ENCODE measurements at regions not wholly inside any gene's neighbourhood (a gene's known extent, or its start where the extent isn't known, plus 50 kb on each side); places are given as distances from the start of the nearest gene placed in this dataset.

DNA sequence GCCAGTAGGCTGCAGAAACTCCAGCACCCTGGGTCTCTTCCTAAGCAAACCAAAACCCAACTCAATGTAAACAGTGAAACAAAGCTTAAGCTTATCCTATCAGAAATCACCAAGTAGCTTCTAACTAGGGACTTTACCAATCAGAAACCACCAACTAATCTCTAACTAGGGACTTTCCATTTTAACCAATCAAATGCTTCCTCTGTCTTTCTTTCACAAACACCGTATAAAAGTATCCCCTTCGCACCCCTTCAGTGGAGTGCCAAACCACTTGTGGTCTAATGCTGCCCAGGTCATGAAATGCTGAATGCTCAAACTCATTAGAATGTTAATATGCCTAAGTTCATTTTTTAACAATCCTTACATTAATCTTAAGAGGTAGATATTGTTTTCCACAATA, 250.5 kb upstream of the DUSP10 start:
- H3K36me3 Mint-ChIP-seq (ENCODE audit: low read depth): no peaks in the 10 kb centered on the region
- no peaks in the 10 kb centered on the region for H3K27me3 Mint-ChIP-seq
- ATAC-seq (ENCODE audit: low read depth) (peak; percentile 18), DNase-seq (no peak)
- no peak overlapping the region for H3K27ac Mint-ChIP-seq
- intact Hi-C loops (cut with micrococcal nuclease): no loop called here
- CTCF ChIA-PET: interaction anchor here (0.8 kb wide), 1 partner anchor 17 kb away, joined by 3 read pairs; no protein-coding TSS in a partner anchor
- TF ChIP-seq, protein P1, sequence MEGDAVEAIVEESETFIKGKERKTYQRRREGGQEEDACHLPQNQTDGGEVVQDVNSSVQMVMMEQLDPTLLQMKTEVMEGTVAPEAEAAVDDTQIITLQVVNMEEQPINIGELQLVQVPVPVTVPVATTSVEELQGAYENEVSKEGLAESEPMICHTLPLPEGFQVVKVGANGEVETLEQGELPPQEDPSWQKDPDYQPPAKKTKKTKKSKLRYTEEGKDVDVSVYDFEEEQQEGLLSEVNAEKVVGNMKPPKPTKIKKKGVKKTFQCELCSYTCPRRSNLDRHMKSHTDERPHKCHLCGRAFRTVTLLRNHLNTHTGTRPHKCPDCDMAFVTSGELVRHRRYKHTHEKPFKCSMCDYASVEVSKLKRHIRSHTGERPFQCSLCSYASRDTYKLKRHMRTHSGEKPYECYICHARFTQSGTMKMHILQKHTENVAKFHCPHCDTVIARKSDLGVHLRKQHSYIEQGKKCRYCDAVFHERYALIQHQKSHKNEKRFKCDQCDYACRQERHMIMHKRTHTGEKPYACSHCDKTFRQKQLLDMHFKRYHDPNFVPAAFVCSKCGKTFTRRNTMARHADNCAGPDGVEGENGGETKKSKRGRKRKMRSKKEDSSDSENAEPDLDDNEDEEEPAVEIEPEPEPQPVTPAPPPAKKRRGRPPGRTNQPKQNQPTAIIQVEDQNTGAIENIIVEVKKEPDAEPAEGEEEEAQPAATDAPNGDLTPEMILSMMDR (IDR thresholded peaks at IDR 0.05): no peak
- peaks cover 23% of the 10 kb centered on the region for H3K4me1 Mint-ChIP-seq
- POLR2A ChIA-PET: interaction anchor here (0.6 to 1.3 kb wide), 4 partner anchors 10 to 249 kb away, joined by 3 to 5 read pairs (median 4); no protein-coding TSS in a partner anchor
- no peaks in the 10 kb centered on the region for H3K9me3 Mint-ChIP-seq
- H3K4me3 Mint-ChIP-seq: no peak overlapping the region

DNA sequence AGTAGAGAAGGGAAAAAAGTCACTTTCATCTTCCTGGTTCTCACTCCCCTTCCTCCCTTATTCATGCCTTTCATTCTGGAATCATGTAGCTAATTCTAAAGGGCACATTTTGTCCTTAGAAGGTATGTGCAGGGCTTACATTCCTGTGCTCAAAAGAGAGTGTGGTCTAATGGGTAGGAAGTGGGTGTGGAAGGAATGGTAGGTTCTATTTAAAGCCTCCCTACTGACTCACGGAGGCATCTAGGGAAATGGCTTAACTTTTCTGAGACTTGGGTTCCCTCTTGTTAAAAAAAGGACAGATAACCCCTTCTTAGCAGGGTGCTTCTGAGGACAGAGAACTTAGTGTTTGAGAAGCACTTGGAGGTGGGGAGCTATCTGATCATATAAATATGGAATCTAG, 249.3 kb upstream of the DUSP10 start:
- H3K4me3 Mint-ChIP-seq: no peak overlapping the region
- TF ChIP-seq, protein P1 (IDR thresholded peaks at IDR 0.05): no peak
- H3K4me1 Mint-ChIP-seq: peaks cover 23% of the 10 kb centered on the region
- H3K27ac Mint-ChIP-seq: no peak overlapping the region
- no peaks in the 10 kb centered on the region for H3K9me3 Mint-ChIP-seq
- POLR2A ChIA-PET: interaction anchor here (1.3 kb wide), 1 partner anchor 11 kb away, joined by 5 read pairs; no protein-coding TSS in a partner anchor
- intact Hi-C loops (cut with micrococcal nuclease): no loop called here
- ATAC-seq (ENCODE audit: low read depth): no peak
- H3K27me3 Mint-ChIP-seq: no peaks in the 10 kb centered on the region
- no peak for DNase-seq
- CTCF ChIA-PET: no interaction called here
- H3K36me3 Mint-ChIP-seq (ENCODE audit: low read depth): no peaks in the 10 kb centered on the region

DNA sequence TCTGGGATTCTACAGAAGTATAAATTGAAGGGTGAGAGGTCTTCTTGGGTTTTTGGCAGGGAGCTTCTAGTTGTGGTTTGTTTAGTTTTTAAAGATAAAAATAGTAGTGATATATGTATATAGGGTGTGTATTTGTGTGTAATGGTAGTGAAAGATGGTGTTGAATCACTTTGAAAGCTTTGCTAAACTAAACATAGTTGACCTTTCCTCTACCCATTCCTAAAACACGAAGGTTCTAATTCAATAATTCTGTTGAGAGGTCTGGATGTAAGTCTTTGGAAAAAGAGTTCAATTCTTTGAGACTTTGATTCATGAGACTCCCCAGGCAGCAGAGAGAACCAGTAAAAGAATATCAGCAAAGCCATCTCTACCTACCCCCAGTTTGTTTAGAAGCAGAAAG, 247.9 kb upstream of the DUSP10 start:
- H3K9me3 Mint-ChIP-seq: no peaks in the 10 kb centered on the region
- ChIA-PET POLR2A (interaction anchor here (0.6 kb wide), 1 partner anchor 26 kb away, joined by 9 read pairs; no protein-coding TSS in a partner anchor), CTCF (no interaction called here)
- no peak overlapping the region for H3K4me3 Mint-ChIP-seq
- DNase-seq (no peak), ATAC-seq (ENCODE audit: low read depth) (no peak)
- peaks cover 21% of the 10 kb centered on the region for H3K4me1 Mint-ChIP-seq
- intact Hi-C loops (cut with micrococcal nuclease): no loop called here
- no peaks in the 10 kb centered on the region for H3K36me3 Mint-ChIP-seq (ENCODE audit: low read depth)
- no peaks in the 10 kb centered on the region for H3K27me3 Mint-ChIP-seq
- H3K27ac Mint-ChIP-seq: no peak overlapping the region
- TF ChIP-seq, protein P1 (IDR thresholded peaks at IDR 0.05): no peak

DNA sequence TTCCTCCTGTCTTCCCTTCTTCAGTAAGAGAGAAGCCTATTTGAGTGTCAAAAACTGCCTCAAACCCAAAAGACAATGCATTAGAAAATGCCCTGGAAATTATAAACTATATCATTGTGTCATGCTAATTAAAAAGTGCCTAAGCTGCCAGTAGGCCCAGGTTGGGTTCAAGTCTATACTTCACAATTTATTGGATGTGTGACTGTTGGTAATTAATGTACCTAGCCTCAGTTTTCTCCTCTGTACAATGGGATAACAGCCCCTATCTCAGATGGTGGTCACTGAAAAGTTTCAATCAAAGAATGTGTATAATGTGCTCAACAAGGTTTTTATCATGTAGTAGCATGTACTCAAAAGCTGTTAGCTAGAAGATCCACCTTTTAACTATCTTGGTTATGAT, 246.9 kb upstream of the DUSP10 start:
- peaks cover 12% of the 10 kb centered on the region for H3K4me1 Mint-ChIP-seq
- TF ChIP-seq, protein P1 (IDR thresholded peaks at IDR 0.05): no peak
- DNase-seq (no peak), ATAC-seq (ENCODE audit: low read depth) (no peak)
- H3K9me3 Mint-ChIP-seq: no peaks in the 10 kb centered on the region
- H3K36me3 Mint-ChIP-seq (ENCODE audit: low read depth): no peaks in the 10 kb centered on the region
- no peak overlapping the region for H3K27ac Mint-ChIP-seq
- intact Hi-C loops (cut with micrococcal nuclease): no loop called here
- ChIA-PET CTCF (no interaction called here), POLR2A (no interaction called here)
- no peaks in the 10 kb centered on the region for H3K27me3 Mint-ChIP-seq
- H3K4me3 Mint-ChIP-seq: no peak overlapping the region

DNA sequence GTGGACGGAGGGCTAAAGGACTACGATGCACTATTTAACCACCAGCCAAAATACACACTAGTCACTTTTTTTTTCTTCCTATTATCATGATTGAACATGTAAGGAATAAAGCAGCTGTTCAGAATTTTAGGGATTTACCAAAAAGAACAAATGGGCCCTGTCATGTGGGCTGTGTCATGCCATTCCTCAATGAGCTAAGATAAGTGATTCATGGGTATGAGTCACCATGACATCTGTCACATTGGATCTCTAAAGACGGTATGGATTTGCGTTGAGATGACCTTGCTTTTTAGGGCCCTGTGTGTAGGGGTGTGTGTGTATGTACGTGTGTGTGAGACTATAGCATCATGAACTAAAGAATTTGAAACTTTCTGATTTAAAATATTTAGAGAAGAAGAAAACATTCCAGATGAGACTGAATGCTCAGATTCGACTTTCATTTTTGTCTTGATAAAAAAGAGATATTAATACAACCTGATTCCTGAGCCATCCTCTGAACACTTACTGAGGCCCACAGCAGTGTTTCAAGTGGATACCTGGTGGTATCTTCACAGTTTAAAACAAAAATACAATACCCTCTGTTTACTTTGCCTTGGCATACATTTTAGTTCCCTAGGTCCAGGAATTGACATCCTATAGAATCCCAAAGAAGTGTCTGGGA, 246.1 kb upstream of the DUSP10 start:
- ATAC-seq (ENCODE audit: low read depth) (no peak), DNase-seq (no peak)
- no peak overlapping the region for H3K4me3 Mint-ChIP-seq
- no peak overlapping the region for H3K27ac Mint-ChIP-seq
- intact Hi-C loops (cut with micrococcal nuclease): no loop called here
- H3K36me3 Mint-ChIP-seq (ENCODE audit: low read depth): no peaks in the 10 kb centered on the region
- CTCF ChIA-PET: no interaction called here
- TF ChIP-seq, protein P1 (IDR thresholded peaks at IDR 0.05): no peak
- H3K27me3 Mint-ChIP-seq: peaks cover 3% of the 10 kb centered on the region
- POLR2A ChIA-PET: no interaction called here
- peaks cover 7% of the 10 kb centered on the region for H3K4me1 Mint-ChIP-seq
- no peaks in the 10 kb centered on the region for H3K9me3 Mint-ChIP-seq
